GM21737 (cell line): ENCODE measurements at regions not wholly inside any gene's neighbourhood (a gene's known extent, or its start where the extent isn't known, plus 50 kb on each side); places are given as distances from the start of the nearest gene placed in this dataset.

Experiments used
- ATAC-seq: cut with Tn5 transposase; IDR thresholded peaks from one replicate; pipeline ENCODE4 v1.9.1; 2021; ENCODE audit warnings: mild to moderate bottlenecking, moderate library complexity; ENCODE audit not compliant: unreplicated experiment

- ATAC-seq: no peak
These were observed 104.9 kb upstream of the TSHZ2 start for GRCh38 chr20:52867305-52867704.

- no peak for ATAC-seq
These were observed 107.1 kb upstream of the TSHZ2 start for GRCh38 chr20:52864916-52865605.

- no peak for ATAC-seq
These were observed 112.8 kb upstream of the TSHZ2 start for GRCh38 chr20:52859156-52859876.

GRCh38 chr20:52852714-52853113, 119.4 kb upstream of the TSHZ2 start:
- no peak for ATAC-seq

GRCh38 chr20:52847731-52848359, 124.3 kb upstream of the TSHZ2 start:
- ATAC-seq: no peak

- ATAC-seq: no peak
These were observed 125.0 kb upstream of the TSHZ2 start for GRCh38 chr20:52847029-52847660.

- ATAC-seq: no peak
These were observed 127.1 kb upstream of the TSHZ2 start for GRCh38 chr20:52845044-52845443.

GRCh38 chr20:52843425-52843824, 128.7 kb upstream of the TSHZ2 start:
- no peak for ATAC-seq

- no peak for ATAC-seq
These were observed 131.2 kb upstream of the TSHZ2 start for GRCh38 chr20:52841003-52841402.

- no peak for ATAC-seq
These were observed 132.1 kb upstream of the TSHZ2 start for GRCh38 chr20:52840041-52840440.

- no peak for ATAC-seq
These were observed 133.5 kb upstream of the TSHZ2 start for GRCh38 chr20:52838510-52839241.

- no peak for ATAC-seq
These were observed 134.8 kb upstream of the TSHZ2 start for GRCh38 chr20:52837378-52837777.

- no peak for ATAC-seq
These were observed 138.3 kb upstream of the TSHZ2 start for GRCh38 chr20:52833901-52834300.

- ATAC-seq: no peak
These were observed 139.9 kb upstream of the TSHZ2 start for GRCh38 chr20:52832151-52832774.

GRCh38 chr20:52830598-52830997, 141.6 kb upstream of the TSHZ2 start:
- ATAC-seq: no peak

- no peak for ATAC-seq
These were observed 143.0 kb upstream of the TSHZ2 start for GRCh38 chr20:52829111-52829510.

GRCh38 chr20:52828199-52828598, 144.0 kb upstream of the TSHZ2 start:
- no peak for ATAC-seq

- ATAC-seq: no peak
These were observed 145.4 kb upstream of the TSHZ2 start for GRCh38 chr20:52826722-52827121.

- ATAC-seq: no peak
These were observed 145.8 kb upstream of the TSHZ2 start for GRCh38 chr20:52826321-52826720.

GRCh38 chr20:52824494-52825216, 147.5 kb upstream of the TSHZ2 start:
- no peak for ATAC-seq
